GM19467 (cell line): ENCODE measurements at regions not wholly inside any gene's neighbourhood (a gene's known extent, or its start where the extent isn't known, plus 50 kb on each side); places are given as distances from the start of the nearest gene placed in this dataset.

Experiments
- ATAC-seq: cut with Tn5 transposase; IDR thresholded peaks from one replicate; pipeline ENCODE4 v1.9.1; 2021; ENCODE audit warnings: mild to moderate bottlenecking, moderate library complexity; ENCODE audit not compliant: unreplicated experiment

- no peak for ATAC-seq
These were observed 167.3 kb upstream of the GRIN2B start for GRCh38 chr12:14148489-14149270.

GRCh38 chr12:14153803-14154202 is 172.4 kb upstream of the GRIN2B start:
- ATAC-seq, result no peak

GRCh38 chr12:14156606-14157005 is 175.2 kb upstream of the GRIN2B start:
- peak; percentile 1 for ATAC-seq

GRCh38 chr12:14157088-14157747 is 175.8 kb upstream of the GRIN2B start:
- peak; percentile 97 for ATAC-seq

- ATAC-seq, result no peak
These were observed 182.9 kb upstream of the GRIN2B start for GRCh38 chr12:14164266-14164665.

GRCh38 chr12:14167005-14167628 is 185.7 kb upstream of the GRIN2B start:
- ATAC-seq, result no peak

- no peak for ATAC-seq
These were observed 187.9 kb upstream of the GRIN2B start for GRCh38 chr12:14169281-14169680.

GRCh38 chr12:14171106-14171505 is 189.7 kb upstream of the GRIN2B start:
- peak; percentile 50 for ATAC-seq

- ATAC-seq, result no peak
These were observed 190.3 kb upstream of the ATF7IP start for GRCh38 chr12:14175206-14175605.

- ATAC-seq, result no peak
These were observed 179.9 kb upstream of the ATF7IP start for GRCh38 chr12:14185427-14186192.

- no peak for ATAC-seq
These were observed 179.3 kb upstream of the ATF7IP start for GRCh38 chr12:14186193-14186502.

- ATAC-seq, result no peak
These were observed 178.5 kb upstream of the ATF7IP start for GRCh38 chr12:14187002-14187401.

- ATAC-seq, result no peak
These were observed 177.5 kb upstream of the ATF7IP start for GRCh38 chr12:14187966-14188365.

GRCh38 chr12:14188744-14189143 is 176.7 kb upstream of the ATF7IP start:
- no peak for ATAC-seq

- ATAC-seq, result no peak
These were observed 174.8 kb upstream of the ATF7IP start for GRCh38 chr12:14190694-14191093.

- ATAC-seq, result no peak
These were observed 173.9 kb upstream of the ATF7IP start for GRCh38 chr12:14191612-14192011.

GRCh38 chr12:14193639-14194038 is 171.8 kb upstream of the ATF7IP start:
- ATAC-seq, result no peak

GRCh38 chr12:14194572-14194971 is 170.9 kb upstream of the ATF7IP start:
- no peak for ATAC-seq

- no peak for ATAC-seq
These were observed 165.9 kb upstream of the ATF7IP start for GRCh38 chr12:14199455-14200198.

GRCh38 chr12:14200598-14200997 is 164.9 kb upstream of the ATF7IP start:
- ATAC-seq, result no peak

- ATAC-seq, result no peak
These were observed 164.2 kb upstream of the ATF7IP start for GRCh38 chr12:14201291-14201690.
